Suppressor macrophage (primary cell): ENCODE measurements at regions not wholly inside any gene's neighbourhood (a gene's known extent, or its start where the extent isn't known, plus 50 kb on each side); places are given as distances from the start of the nearest gene placed in this dataset.
"Not testable (repeated sequence)": the region's sequence is repeated elsewhere in the genome, so short reads cannot be mapped to it uniquely, and the experiment has no call there.

Experiments used
- DNase-seq, 4 experiments: peaks; one replicate each; pipeline ENCODE4 v3.0.0-alpha.2; 2020 to 2022

DNA sequence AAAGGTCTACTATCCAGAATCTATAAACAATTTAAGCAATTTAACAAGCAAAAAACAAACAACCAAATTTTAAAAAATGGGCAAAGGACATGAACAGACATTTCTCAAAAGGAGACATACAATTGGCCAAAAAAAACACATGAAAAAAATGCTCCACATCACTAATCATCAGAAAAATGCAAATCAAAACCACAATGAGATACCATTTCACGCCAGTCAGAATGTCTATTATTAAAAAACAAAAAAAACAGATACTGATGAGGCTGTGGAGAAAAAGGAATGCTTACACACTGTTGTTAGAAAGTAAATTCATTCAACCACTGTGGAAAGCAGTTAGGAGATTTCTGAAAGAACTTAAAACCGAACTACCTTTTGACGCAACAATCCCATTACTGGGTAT lies 66.4 kb upstream of the SESTD1 start:
- DNase-seq = no peak

DNA sequence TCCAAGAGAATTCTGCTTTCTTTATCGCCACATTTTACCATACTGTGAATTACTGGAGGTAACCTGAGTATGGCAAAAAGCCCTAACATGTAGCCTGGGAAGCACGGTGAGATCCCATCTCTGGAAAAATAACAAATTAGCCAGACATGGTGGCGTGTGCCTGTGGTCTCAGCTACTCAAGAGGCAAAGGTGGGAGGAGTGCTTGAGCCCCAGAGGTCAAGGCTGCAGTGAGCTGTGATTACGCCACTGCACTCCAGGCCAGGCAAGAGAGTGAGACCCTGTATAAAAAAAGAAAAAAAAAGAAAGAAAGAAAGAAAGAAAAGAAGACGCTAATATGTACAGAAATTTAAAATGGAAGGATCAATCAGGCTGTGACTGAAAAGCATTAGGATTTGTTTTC lies 57.7 kb upstream of the SESTD1 start:
- DNase-seq = no peak

DNA sequence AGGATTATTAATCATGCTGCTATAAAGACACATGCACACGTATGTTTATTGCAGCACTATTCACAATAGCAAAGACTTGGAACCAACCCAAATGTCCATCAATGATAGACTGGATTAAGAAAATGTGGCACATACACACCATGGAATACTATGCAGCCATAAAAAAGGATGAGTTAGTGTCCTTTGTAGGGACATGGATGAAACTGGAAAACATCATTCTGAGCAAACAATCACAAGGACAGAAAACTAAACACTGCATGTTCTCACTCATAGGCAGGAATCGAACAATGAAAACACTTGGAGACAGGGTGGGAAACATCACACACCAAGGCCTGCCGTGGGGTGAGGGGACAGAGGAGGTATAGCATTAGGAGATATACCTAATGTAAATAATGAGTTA lies 56.4 kb upstream of the SESTD1 start:
- not testable (repeated sequence) for DNase-seq

DNA sequence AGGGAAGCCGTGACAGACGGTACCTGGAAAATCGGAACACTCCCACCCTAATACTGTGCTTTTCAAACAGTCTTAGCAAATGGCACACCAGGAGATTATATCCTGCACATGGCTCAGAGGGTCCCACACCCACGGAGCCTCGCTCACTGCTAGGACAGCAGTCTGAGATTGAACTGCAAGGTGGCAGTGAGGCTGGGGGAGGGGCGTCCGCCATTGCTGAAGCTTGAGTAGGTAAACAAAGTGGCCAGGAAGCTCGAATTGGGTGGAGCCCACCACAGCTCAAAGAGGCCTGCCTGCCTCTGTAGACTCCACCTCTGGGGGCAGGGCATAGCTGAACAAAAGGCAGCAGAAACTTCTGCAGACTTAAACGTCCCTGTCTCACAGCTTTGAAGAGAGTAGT lies 50.1 kb upstream of the SESTD1 start:
- DNase-seq = not testable (repeated sequence)
